ENCODE measurements at regions not wholly inside any gene's neighbourhood (a gene's known extent, or its start where the extent isn't known, plus 50 kb on each side); places are given as distances from the start of the nearest gene placed in this dataset.

- no peak for TF ChIP-seq CTCF (conservative IDR thresholded peaks at IDR 0.05; ENCODE audit: low read depth, low read length)
- no peak for TF ChIP-seq MAZ (IDR thresholded peaks at IDR 0.05; ENCODE audit: borderline replicate concordance, low read depth, low read length)
Observed at GRCh38 chr7:23907012-23907411, 197.0 kb downstream of the STK31 start.

Measured in IMR-90 (cell line).